Mesendoderm (in vitro differentiated cells): ENCODE measurements at regions not wholly inside any gene's neighbourhood (a gene's known extent, or its start where the extent isn't known, plus 50 kb on each side); places are given as distances from the start of the nearest gene placed in this dataset.

Source experiments
- DNase-seq: peaks from one replicate; pipeline ENCODE4 v3.0.0; 2013
- H2AK5ac ChIP-seq: 2 replicates; pipeline ENCODE4 v1.6.1; 2013; ENCODE audit warnings: low read length, inconsistent platforms
- H2BK120ac ChIP-seq: 2 replicates; pipeline ENCODE4 v1.6.1; 2013; ENCODE audit warnings: low read depth, mild to moderate bottlenecking, low read length, moderate library complexity, mixed read lengths
- H2BK15ac ChIP-seq: replicated peaks from 2 replicates; pipeline ENCODE4 v1.6.1; 2013; ENCODE audit warnings: low read depth, mild to moderate bottlenecking, moderate library complexity
- H2BK5ac ChIP-seq: 2 replicates; pipeline ENCODE4 v1.6.1; 2013; ENCODE audit warnings: low read length, inconsistent platforms
- H3K18ac ChIP-seq: 2 replicates; pipeline ENCODE4 v1.6.1; 2013; ENCODE audit warnings: mild to moderate bottlenecking, low read length, mixed read lengths
- H3K23ac ChIP-seq: one replicate; pipeline ENCODE4 v1.6.1; 2013; ENCODE audit warnings: low read length
- H3K27ac ChIP-seq: 2 replicates; pipeline ENCODE4 v1.5.1; 2013; ENCODE audit warnings: low read depth, mild to moderate bottlenecking, inconsistent platforms, low read length, moderate library complexity
- H3K27me3 ChIP-seq: 2 replicates; pipeline ENCODE4 v1.6.1; 2013; ENCODE audit warnings: low read length, control low read depth, mild to moderate bottlenecking, inconsistent platforms; ENCODE audit not compliant: insufficient read depth, poor library complexity
- H3K36me3 ChIP-seq: 2 replicates; pipeline ENCODE4 v1.6.1; 2013; ENCODE audit warnings: low read length, inconsistent platforms; ENCODE audit not compliant: control insufficient read depth, insufficient read depth
- H3K4ac ChIP-seq: one replicate; pipeline ENCODE4 v1.6.1; 2013; ENCODE audit warnings: low read depth, mild to moderate bottlenecking, low read length, moderate library complexity
- H3K4me1 ChIP-seq: 2 replicates; pipeline ENCODE4 v1.6.1; 2013; ENCODE audit warnings: low read depth, low read length, inconsistent platforms; ENCODE audit not compliant: control insufficient read depth
- H3K4me2 ChIP-seq: 2 replicates; pipeline ENCODE4 v1.6.1; 2013; ENCODE audit warnings: low read length
- H3K4me3 ChIP-seq: 2 replicates; pipeline ENCODE4 v1.5.1; 2013; ENCODE audit warnings: mild to moderate bottlenecking, low read length
- H3K56ac ChIP-seq: one replicate; pipeline ENCODE4 v1.6.1; 2013; ENCODE audit warnings: low read length
- H3K79me1 ChIP-seq: 2 replicates; pipeline ENCODE4 v1.6.1; 2013; ENCODE audit warnings: low read length, inconsistent platforms
- H3K79me2 ChIP-seq: 2 replicates; pipeline ENCODE4 v1.6.1; 2013; ENCODE audit warnings: mild to moderate bottlenecking, low read length; ENCODE audit not compliant: control insufficient read depth, insufficient read depth
- H3K9ac ChIP-seq: 2 replicates; pipeline ENCODE4 v1.6.1; 2013; ENCODE audit warnings: low read length, inconsistent platforms
- H4K5ac ChIP-seq: one replicate; pipeline ENCODE4 v1.6.1; 2013; ENCODE audit warnings: low read length
- H4K8ac ChIP-seq: one replicate; pipeline ENCODE4 v1.6.1; 2013; ENCODE audit warnings: low read depth, mild to moderate bottlenecking, control low read depth, low read length, moderate library complexity
- WGBS: extraction: QIAGEN DNeasy Blood & Tissue Kit; methylation state at CpG from one replicate; pipeline ENCODE4 v1.1.7; 2013; ENCODE audit warnings: low lambda C conversion rate, missing lambda C conversion rate; ENCODE audit not compliant: insufficient coverage; ENCODE audit errors: extremely low coverage; 5-methylcytosine and 5-hydroxymethylcytosine counted together

DNA sequence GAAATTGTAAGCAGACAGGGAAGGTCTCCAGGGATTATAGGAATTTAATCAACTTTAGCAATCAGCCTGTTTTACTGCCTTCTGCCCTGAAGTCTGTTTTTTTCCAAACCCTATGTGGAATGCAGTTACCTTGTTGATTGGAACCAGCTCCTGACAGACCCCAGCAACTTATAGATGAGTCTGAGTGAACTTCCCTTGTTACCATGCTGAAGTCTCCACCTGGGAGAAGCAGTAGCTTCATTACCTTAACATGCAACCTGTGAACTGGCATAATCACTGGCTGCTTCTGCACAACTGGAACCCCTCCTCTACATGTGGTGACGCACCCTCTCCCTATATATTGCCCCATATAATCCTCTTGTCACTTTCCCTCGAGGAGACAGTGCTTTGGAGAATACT lies 226.3 kb upstream of the SPOPL start:
- peak overlapping the region; percentile 95 for H3K18ac ChIP-seq
- DNase-seq = peak; percentile 95
- no peak overlapping the region for H4K5ac ChIP-seq
- peaks cover 7% of the 10 kb centered on the region for H3K4me1 ChIP-seq
- H2BK15ac ChIP-seq = no peak overlapping the region
- no peak overlapping the region for H3K27ac ChIP-seq
- WGBS = no CpG with 5 or more reads among the region's 2 CpGs
- H3K4me3 ChIP-seq = no peak overlapping the region
- H2BK120ac ChIP-seq = peak overlapping the region; percentile 73
- H3K9ac ChIP-seq = no peak overlapping the region
- no peak overlapping the region for H2AK5ac ChIP-seq
- H3K56ac ChIP-seq = peak overlapping the region; percentile 68
- no peak overlapping the region for H3K23ac ChIP-seq
- H3K4ac ChIP-seq = no peak overlapping the region
- H3K79me2 ChIP-seq = no peaks in the 10 kb centered on the region
- H3K36me3 ChIP-seq = no peaks in the 10 kb centered on the region
- H3K79me1 ChIP-seq = no peaks in the 10 kb centered on the region
- H2BK5ac ChIP-seq = peak overlapping the region; percentile 83
- H4K8ac ChIP-seq = no peak overlapping the region
- no peak overlapping the region for H3K4me2 ChIP-seq
- no peaks in the 10 kb centered on the region for H3K27me3 ChIP-seq

DNA sequence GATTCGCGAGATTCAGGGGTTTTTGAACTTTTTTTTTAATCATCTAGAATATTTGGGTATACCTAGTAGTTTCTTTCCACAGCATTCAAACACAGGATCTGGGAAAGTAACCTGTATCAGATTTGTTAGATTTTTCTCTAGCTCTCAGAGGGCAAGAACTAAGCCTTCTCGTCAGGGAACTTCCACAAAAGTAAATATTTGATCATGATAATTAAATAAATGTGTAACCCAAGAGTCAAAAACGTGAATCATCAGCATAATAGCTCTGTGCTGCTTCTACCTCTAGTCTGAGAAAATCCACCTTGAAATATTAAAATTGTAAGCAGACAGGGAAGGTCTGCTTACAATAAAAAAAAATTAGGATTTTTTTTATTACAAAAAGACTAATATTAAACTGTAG lies 225.7 kb upstream of the SPOPL start:
- Histone ChIP-seq H3K4me3 (no peak overlapping the region), H3K27ac (no peak overlapping the region), H3K79me2 (no peaks in the 10 kb centered on the region), H3K56ac (peak overlapping the region; percentile 71), H3K23ac (no peak overlapping the region), H2BK5ac (peak overlapping the region; percentile 29), H3K18ac (no peak overlapping the region), H2BK15ac (peak overlapping the region; percentile 92), H3K36me3 (no peaks in the 10 kb centered on the region), H2AK5ac (no peak overlapping the region), H2BK120ac (no peak overlapping the region), H4K5ac (no peak overlapping the region), H3K4me1 (peaks cover 7% of the 10 kb centered on the region), H4K8ac (no peak overlapping the region), H3K79me1 (no peaks in the 10 kb centered on the region), H3K4me2 (no peak overlapping the region), H3K9ac (peak overlapping the region; percentile 6), H3K4ac (no peak overlapping the region), H3K27me3 (no peaks in the 10 kb centered on the region)
- no CpG with 5 or more reads among the region's 4 CpGs for WGBS
- DNase-seq = no peak

- H3K4me2 ChIP-seq = no peak overlapping the region
- H3K79me2 ChIP-seq = no peaks in the 10 kb centered on the region
- peak overlapping the region; percentile 22 for H3K56ac ChIP-seq
- H3K23ac ChIP-seq = no peak overlapping the region
- peak overlapping the region; percentile 71 for H2BK5ac ChIP-seq
- no peak overlapping the region for H4K5ac ChIP-seq
- no peak overlapping the region for H2BK15ac ChIP-seq
- no peak overlapping the region for H2AK5ac ChIP-seq
- no peaks in the 10 kb centered on the region for H3K79me1 ChIP-seq
- H3K4ac ChIP-seq = no peak overlapping the region
- H2BK120ac ChIP-seq = no peak overlapping the region
- H3K4me3 ChIP-seq = no peak overlapping the region
- H3K27me3 ChIP-seq = no peaks in the 10 kb centered on the region
- H3K18ac ChIP-seq = peak overlapping the region; percentile 28
- H3K9ac ChIP-seq = no peak overlapping the region
- peaks cover 7% of the 10 kb centered on the region for H3K4me1 ChIP-seq
- H4K8ac ChIP-seq = no peak overlapping the region
- peak; percentile 90 for DNase-seq
- no peaks in the 10 kb centered on the region for H3K36me3 ChIP-seq
- no CpG with 5 or more reads among the region's 1 CpG for WGBS
- H3K27ac ChIP-seq = no peak overlapping the region
These were observed 225.2 kb upstream of the SPOPL start for GRCh38 chr2:138276339-138276738.

GRCh38 chr2:138277062-138277461 lies 224.5 kb upstream of the SPOPL start:
- Histone ChIP-seq H4K5ac (no peak overlapping the region), H3K18ac (no peak overlapping the region), H3K9ac (no peak overlapping the region), H2BK120ac (no peak overlapping the region), H4K8ac (no peak overlapping the region), H3K4ac (no peak overlapping the region), H3K79me1 (no peaks in the 10 kb centered on the region), H3K23ac (no peak overlapping the region), H3K4me3 (no peak overlapping the region), H2BK5ac (no peak overlapping the region), H2AK5ac (no peak overlapping the region), H3K79me2 (no peaks in the 10 kb centered on the region), H3K27me3 (no peaks in the 10 kb centered on the region), H3K56ac (no peak overlapping the region), H3K27ac (no peak overlapping the region), H3K4me2 (no peak overlapping the region), H3K4me1 (peaks cover 7% of the 10 kb centered on the region), H3K36me3 (no peaks in the 10 kb centered on the region), H2BK15ac (no peak overlapping the region)
- peak; percentile 95 for DNase-seq

GRCh38 chr2:138279871-138280270 lies 221.7 kb upstream of the SPOPL start:
- Histone ChIP-seq H3K23ac (no peak overlapping the region), H3K56ac (no peak overlapping the region), H2BK5ac (no peak overlapping the region), H2BK15ac (no peak overlapping the region), H2BK120ac (no peak overlapping the region), H4K8ac (no peak overlapping the region), H3K27me3 (no peaks in the 10 kb centered on the region), H2AK5ac (no peak overlapping the region), H3K36me3 (no peaks in the 10 kb centered on the region), H3K4me1 (peaks cover 7% of the 10 kb centered on the region), H3K9ac (no peak overlapping the region), H3K27ac (no peak overlapping the region), H3K4ac (no peak overlapping the region), H3K18ac (no peak overlapping the region), H3K79me1 (no peaks in the 10 kb centered on the region), H4K5ac (no peak overlapping the region), H3K79me2 (no peaks in the 10 kb centered on the region), H3K4me3 (no peak overlapping the region), H3K4me2 (no peak overlapping the region)
- no peak for DNase-seq

DNA sequence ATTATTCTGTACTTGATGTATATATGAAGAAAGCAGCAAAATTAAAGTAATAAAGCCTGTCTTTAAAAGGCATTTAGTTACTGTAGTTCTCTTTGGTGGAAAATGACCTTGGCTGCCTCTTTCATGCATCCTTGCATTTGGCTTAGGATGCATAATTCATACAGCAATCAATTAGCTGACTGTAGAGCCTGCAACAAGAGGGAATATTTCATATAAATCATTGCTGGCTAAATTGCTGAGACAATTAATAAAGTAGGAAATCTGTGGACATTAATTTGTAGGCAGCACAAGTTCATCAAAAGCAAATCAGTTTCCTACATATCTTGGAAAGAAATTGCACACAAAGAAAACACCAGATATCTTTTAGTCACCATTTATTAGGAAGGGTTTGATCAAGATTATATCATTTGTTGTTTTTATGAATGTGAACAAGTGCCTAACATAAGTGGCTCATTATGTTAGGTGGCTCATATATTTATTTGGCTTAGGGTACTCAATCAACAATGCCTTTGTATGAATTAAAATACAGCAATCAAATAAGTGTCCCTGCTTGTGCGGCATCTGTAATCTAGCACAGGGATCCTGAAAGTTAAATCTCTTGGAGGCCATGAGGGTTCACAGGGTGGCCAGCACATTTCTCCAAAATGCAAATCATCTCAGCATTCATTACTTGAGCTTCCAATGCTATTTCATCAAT lies 220.4 kb upstream of the SPOPL start:
- no CpG with 5 or more reads among the region's 1 CpG for WGBS
- Histone ChIP-seq H4K5ac (no peak overlapping the region), H3K4me1 (peaks cover 2% of the 10 kb centered on the region), H3K79me2 (no peaks in the 10 kb centered on the region), H3K4me3 (no peak overlapping the region), H3K4ac (no peak overlapping the region), H2BK15ac (no peak overlapping the region), H4K8ac (no peak overlapping the region), H3K9ac (no peak overlapping the region), H2BK5ac (no peak overlapping the region), H3K36me3 (no peaks in the 10 kb centered on the region), H2AK5ac (no peak overlapping the region), H3K27me3 (no peaks in the 10 kb centered on the region), H2BK120ac (no peak overlapping the region), H3K27ac (no peak overlapping the region), H3K79me1 (no peaks in the 10 kb centered on the region), H3K4me2 (no peak overlapping the region), H3K23ac (no peak overlapping the region), H3K56ac (no peak overlapping the region), H3K18ac (no peak overlapping the region)
- no peak for DNase-seq
